ENCODE measurements at regions not wholly inside any gene's neighbourhood (a gene's known extent, or its start where the extent isn't known, plus 50 kb on each side); places are given as distances from the start of the nearest gene placed in this dataset.

DNA sequence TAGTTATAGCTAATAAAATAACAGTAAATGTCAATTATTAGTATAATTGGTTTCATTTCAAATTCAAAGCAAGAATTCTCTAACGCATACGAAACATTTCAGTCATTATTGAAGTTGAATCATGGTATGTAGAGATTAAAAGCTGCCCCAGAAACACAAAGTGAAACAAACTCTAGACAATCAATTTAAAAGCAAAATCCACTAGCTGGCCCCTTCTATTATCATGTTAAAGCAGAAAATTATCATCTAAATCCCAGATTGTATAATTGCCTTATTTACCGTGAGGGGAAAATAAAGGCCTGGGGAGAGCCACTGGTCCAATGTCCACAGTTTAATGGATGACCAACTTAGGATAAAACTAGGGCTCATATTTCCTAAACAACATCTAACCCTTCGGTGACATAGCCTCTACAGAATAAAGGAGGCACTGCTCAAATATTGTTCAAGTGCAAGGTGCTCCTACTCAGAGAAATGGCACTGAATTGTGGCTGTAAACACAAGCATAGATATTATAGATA lies 110.9 kb upstream of the THRB start:
- Histone ChIP-seq H3K36me3 (ENCODE audit: control insufficient read depth in 2 of 2, extremely low read depth in 1 of 2, insufficient read depth in 2 of 2, low read length in 2 of 2) (no peaks in the 10 kb centered on the region), H4K20me1 (replicated peaks; ENCODE audit: control insufficient read depth, extremely low read depth, insufficient read depth, low read length) (no peaks in the 10 kb centered on the region), H3K27ac (ENCODE audit: insufficient read depth, low read depth, low read length) (no peak overlapping the region), H3K9me1 (replicated peaks; ENCODE audit: control insufficient read depth, extremely low read depth, insufficient read depth, low read length) (no peaks in the 10 kb centered on the region), H3K4me2 (ENCODE audit: insufficient read depth, low read length) (no peak overlapping the region), H2AFZ (ENCODE audit: low read depth, low read length) (no peak overlapping the region), H3K79me2 (ENCODE audit: control insufficient read depth, insufficient read depth, low read length) (no peaks in the 10 kb centered on the region), H3K9me3 (replicated peaks; ENCODE audit: control insufficient read depth, insufficient read depth, low read length) (no peaks in the 10 kb centered on the region), H3K9ac (replicated peaks; ENCODE audit: extremely low read depth, insufficient read depth, low read length) (no peak overlapping the region), H3K4me3 (replicated peaks in 1 of 3; ENCODE audit: insufficient read depth in 1 of 3, low read depth in 1 of 3, low read length in 3 of 3) (no peak overlapping the region), H3K4me1 (ENCODE audit: control insufficient read depth, extremely low read depth, insufficient read depth, low read length) (no peaks in the 10 kb centered on the region), H3K27me3 (ENCODE audit: control insufficient read depth in 2 of 2, insufficient read depth in 2 of 2, low read length in 2 of 2) (no peaks in the 10 kb centered on the region)
- DNase-seq (ENCODE audit: low read depth, low spot score), result no peak
- BruUV-seq (replicated peaks), result no TSS peak
- POLR2A ChIA-PET, result no interaction called here
- CTCF ChIA-PET, result interaction anchor here (0.9 to 1.2 kb wide), 2 partner anchors 9 kb away, joined by 3 read pairs; no protein-coding TSS in a partner anchor
- dilution Hi-C loops (cut with MboI; ENCODE audit: extremely low pct_ligation_motif_present, low sequenced_read_pairs) (no loop called here), intact Hi-C loops (cut with micrococcal nuclease) (no loop called here)
- TF ChIP-seq EZH2 (IDR thresholded peaks at IDR 0.05; ENCODE audit: borderline replicate concordance, low read depth, low read length, severe bottlenecking) (no peak), GATA2 (IDR thresholded peaks at IDR 0.05; ENCODE audit: insufficient read depth, insufficient read length, low read depth, low read length) (no peak), MYC (IDR thresholded peaks at IDR 0.05; ENCODE audit: low read depth, low read length) (no peak), FOS (IDR thresholded peaks at IDR 0.05; ENCODE audit: borderline replicate concordance, insufficient read depth, low read length) (no peak), POLR2AphosphoS5 (IDR thresholded peaks at IDR 0.05; ENCODE audit: insufficient read depth, low read depth, low read length) (no peak), POLR2A (IDR thresholded peaks at IDR 0.05; ENCODE audit: low read depth, low read length) (no peak), JUN (IDR thresholded peaks at IDR 0.05; ENCODE audit: borderline replicate concordance, insufficient read depth, insufficient read length, low read depth) (no peak)
- TF ChIP-seq, protein P1, sequence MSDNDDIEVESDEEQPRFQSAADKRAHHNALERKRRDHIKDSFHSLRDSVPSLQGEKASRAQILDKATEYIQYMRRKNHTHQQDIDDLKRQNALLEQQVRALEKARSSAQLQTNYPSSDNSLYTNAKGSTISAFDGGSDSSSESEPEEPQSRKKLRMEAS (IDR thresholded peaks at IDR 0.05; ENCODE audit: insufficient read depth, insufficient read length), result no peak
- TF ChIP-seq, protein P2, sequence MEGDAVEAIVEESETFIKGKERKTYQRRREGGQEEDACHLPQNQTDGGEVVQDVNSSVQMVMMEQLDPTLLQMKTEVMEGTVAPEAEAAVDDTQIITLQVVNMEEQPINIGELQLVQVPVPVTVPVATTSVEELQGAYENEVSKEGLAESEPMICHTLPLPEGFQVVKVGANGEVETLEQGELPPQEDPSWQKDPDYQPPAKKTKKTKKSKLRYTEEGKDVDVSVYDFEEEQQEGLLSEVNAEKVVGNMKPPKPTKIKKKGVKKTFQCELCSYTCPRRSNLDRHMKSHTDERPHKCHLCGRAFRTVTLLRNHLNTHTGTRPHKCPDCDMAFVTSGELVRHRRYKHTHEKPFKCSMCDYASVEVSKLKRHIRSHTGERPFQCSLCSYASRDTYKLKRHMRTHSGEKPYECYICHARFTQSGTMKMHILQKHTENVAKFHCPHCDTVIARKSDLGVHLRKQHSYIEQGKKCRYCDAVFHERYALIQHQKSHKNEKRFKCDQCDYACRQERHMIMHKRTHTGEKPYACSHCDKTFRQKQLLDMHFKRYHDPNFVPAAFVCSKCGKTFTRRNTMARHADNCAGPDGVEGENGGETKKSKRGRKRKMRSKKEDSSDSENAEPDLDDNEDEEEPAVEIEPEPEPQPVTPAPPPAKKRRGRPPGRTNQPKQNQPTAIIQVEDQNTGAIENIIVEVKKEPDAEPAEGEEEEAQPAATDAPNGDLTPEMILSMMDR (IDR thresholded peaks at IDR 0.05; ENCODE audit: extremely low read depth in 1 of 2, insufficient read depth in 1 of 2, low read depth in 1 of 2, low read length in 2 of 2), result no peak
- no peak for FAIRE-seq

All from endothelial cell of umbilical vein (primary cell).